Inferior parietal cortex (tissue), 1 donor: ENCODE measurements at regions not wholly inside any gene's neighbourhood (a gene's known extent, or its start where the extent isn't known, plus 50 kb on each side); places are given as distances from the start of the nearest gene placed in this dataset.
"Not testable (repeated sequence)": the region's sequence is repeated elsewhere in the genome, so short reads cannot be mapped to it uniquely, and the experiment has no call there.

Experiments used
- DNase-seq: peaks from one replicate; pipeline ENCODE4 v3.0.0-alpha.2; 2016; ENCODE audit errors: extremely low spot score

GRCh38 chr3:86561215-86561614 lies 429.7 kb downstream of the VGLL3 start:
- DNase-seq = no peak

- DNase-seq = no peak
Observed at GRCh38 chr3:86554383-86554782, 436.6 kb downstream of the VGLL3 start.

- DNase-seq = no peak
Observed at GRCh38 chr3:86547692-86548091, 443.3 kb downstream of the VGLL3 start.

GRCh38 chr3:86537171-86537570 lies 453.8 kb downstream of the VGLL3 start:
- DNase-seq = no peak

GRCh38 chr3:86519819-86520218 lies 471.1 kb downstream of the VGLL3 start:
- DNase-seq = no peak

- no peak for DNase-seq
Observed at GRCh38 chr3:86481636-86482035, 509.3 kb downstream of the VGLL3 start.

GRCh38 chr3:86481031-86481430 lies 509.9 kb downstream of the VGLL3 start:
- DNase-seq = no peak

- no peak for DNase-seq
Observed at GRCh38 chr3:86464180-86464579, 526.8 kb downstream of the VGLL3 start.

- DNase-seq = no peak
Observed at GRCh38 chr3:86451749-86452148, 539.2 kb downstream of the VGLL3 start.

- no peak for DNase-seq
Observed at GRCh38 chr3:86438544-86438943, 552.4 kb downstream of the VGLL3 start.

GRCh38 chr3:86427343-86427742 lies 563.6 kb downstream of the VGLL3 start:
- no peak for DNase-seq

GRCh38 chr3:86420990-86421739 lies 569.8 kb downstream of the VGLL3 start:
- DNase-seq = no peak

- no peak for DNase-seq
Observed at GRCh38 chr3:86418861-86419260, 572.1 kb downstream of the VGLL3 start.

GRCh38 chr3:86416334-86416733 lies 574.6 kb downstream of the VGLL3 start:
- DNase-seq = no peak

GRCh38 chr3:86413645-86414044 lies 577.3 kb downstream of the VGLL3 start:
- DNase-seq = no peak

GRCh38 chr3:86410587-86410986 lies 580.4 kb downstream of the VGLL3 start:
- no peak for DNase-seq

- not testable (repeated sequence) for DNase-seq
Observed at GRCh38 chr3:86389759-86390158, 601.2 kb downstream of the VGLL3 start.

GRCh38 chr3:86388820-86389219 lies 602.1 kb downstream of the VGLL3 start:
- DNase-seq = no peak

- DNase-seq = no peak
Observed at GRCh38 chr3:86382556-86382955, 608.4 kb downstream of the VGLL3 start.

GRCh38 chr3:86381247-86381646 lies 609.7 kb downstream of the VGLL3 start:
- DNase-seq = no peak

- no peak for DNase-seq
Observed at GRCh38 chr3:86379280-86379679, 611.7 kb downstream of the VGLL3 start.

GRCh38 chr3:86378829-86379228 lies 612.1 kb downstream of the VGLL3 start:
- no peak for DNase-seq

- not testable (repeated sequence) for DNase-seq
Observed at GRCh38 chr3:86335566-86335965, 655.4 kb downstream of the VGLL3 start.

- no peak for DNase-seq
Observed at GRCh38 chr3:86333636-86334035, 657.3 kb downstream of the VGLL3 start.
